Suprapubic skin (tissue), 4 donors: ENCODE measurements at regions not wholly inside any gene's neighbourhood (a gene's known extent, or its start where the extent isn't known, plus 50 kb on each side); places are given as distances from the start of the nearest gene placed in this dataset.

Source experiments
- DNase-seq, 2 donors: peaks; one replicate each; pipeline ENCODE4 v3.0.0-alpha.2; 2019; ENCODE audit warnings: low spot score in 2 of 2
- H3K27ac ChIP-seq: fragments of 200-600 bp; sonication (generic); one replicate; pipeline ENCODE4 v1.5.1; 2019
- H3K27me3 ChIP-seq: fragments of 200-600 bp; sonication (generic); one replicate; pipeline ENCODE4 v1.5.1; 2019
- H3K36me3 ChIP-seq: fragments of 200-600 bp; sonication (generic); one replicate; pipeline ENCODE4 v1.5.1; 2019
- H3K4me1 ChIP-seq: fragments of 200-600 bp; sonication (generic); one replicate; pipeline ENCODE4 v1.5.1; 2019
- H3K4me3 ChIP-seq: fragments of 200-600 bp; sonication (generic); one replicate; pipeline ENCODE4 v1.5.1; 2019; ENCODE audit warnings: mild to moderate bottlenecking
- H3K9me3 ChIP-seq: fragments of 200-600 bp; sonication (generic); one replicate; pipeline ENCODE4 v1.5.1; 2019
- EP300 ChIP-seq: sonication (generic); formaldehyde crosslinking; IDR thresholded peaks from one replicate; pipeline ENCODE4 v1.6.1; 2017; ENCODE audit warnings: antibody characterized with exemption
- POLR2A ChIP-seq, 2 donors: fragments of 450-650 bp; IDR thresholded peaks; one replicate each; pipeline ENCODE4 v1.6.1; 2017; ENCODE audit warnings: antibody characterized with exemption in 2 of 2, mild to moderate bottlenecking in 2 of 2, moderate library complexity in 2 of 2
- POLR2AphosphoS5 ChIP-seq, 3 donors: sonication (generic); formaldehyde crosslinking; IDR thresholded peaks; one replicate each; pipeline ENCODE4 v1.6.1; 2017; ENCODE audit warnings: antibody characterized with exemption in 3 of 3
- WGBS: methylation state at CpG from one replicate; pipeline ENCODE4 v1.1.5; 2018; 5-methylcytosine and 5-hydroxymethylcytosine counted together
- TF ChIP-seq, protein P1 (sequence below), 2 donors: fragments of 200-600 bp in 1 of 2; fragments of 450-650 bp in 1 of 2; sonication (generic) in 1 of 2; IDR thresholded peaks; one replicate each; pipeline ENCODE4 v1.5.1; 2016 to 2019; ENCODE audit warnings: antibody characterized with exemption in 2 of 2, mild to moderate bottlenecking in 1 of 2, moderate library complexity in 1 of 2

DNA sequence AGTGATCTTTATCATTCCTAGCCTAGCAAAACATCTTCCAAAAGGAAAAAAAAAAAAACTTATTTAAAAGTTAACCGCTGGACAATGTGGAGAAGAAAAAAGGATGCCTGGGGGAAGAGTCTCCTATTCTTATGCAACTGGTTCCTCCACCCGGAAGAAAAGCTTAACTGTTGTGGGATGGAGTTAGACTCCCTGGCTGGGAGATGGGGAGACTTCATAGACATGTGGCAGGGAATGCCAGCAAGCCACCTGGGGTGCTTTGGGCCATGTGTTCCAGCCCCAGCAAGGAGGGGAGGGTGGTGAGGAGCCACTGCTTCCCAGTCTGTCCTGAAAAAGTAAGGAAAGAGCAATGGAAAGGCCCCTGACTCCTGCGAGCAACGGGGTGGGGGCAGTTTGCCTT, 119.4 kb upstream of the SPIN4 start:
- no peaks in the 10 kb centered on the region for H3K36me3 ChIP-seq
- H3K4me1 ChIP-seq = no peaks in the 10 kb centered on the region
- no peak for DNase-seq
- H3K27me3 ChIP-seq = no peaks in the 10 kb centered on the region
- no peak for TF ChIP-seq POLR2AphosphoS5 (IDR thresholded peaks at IDR 0.05)
- no peak for TF ChIP-seq POLR2A (IDR thresholded peaks at IDR 0.05)
- no peak for TF ChIP-seq EP300
- TF ChIP-seq, protein P1, sequence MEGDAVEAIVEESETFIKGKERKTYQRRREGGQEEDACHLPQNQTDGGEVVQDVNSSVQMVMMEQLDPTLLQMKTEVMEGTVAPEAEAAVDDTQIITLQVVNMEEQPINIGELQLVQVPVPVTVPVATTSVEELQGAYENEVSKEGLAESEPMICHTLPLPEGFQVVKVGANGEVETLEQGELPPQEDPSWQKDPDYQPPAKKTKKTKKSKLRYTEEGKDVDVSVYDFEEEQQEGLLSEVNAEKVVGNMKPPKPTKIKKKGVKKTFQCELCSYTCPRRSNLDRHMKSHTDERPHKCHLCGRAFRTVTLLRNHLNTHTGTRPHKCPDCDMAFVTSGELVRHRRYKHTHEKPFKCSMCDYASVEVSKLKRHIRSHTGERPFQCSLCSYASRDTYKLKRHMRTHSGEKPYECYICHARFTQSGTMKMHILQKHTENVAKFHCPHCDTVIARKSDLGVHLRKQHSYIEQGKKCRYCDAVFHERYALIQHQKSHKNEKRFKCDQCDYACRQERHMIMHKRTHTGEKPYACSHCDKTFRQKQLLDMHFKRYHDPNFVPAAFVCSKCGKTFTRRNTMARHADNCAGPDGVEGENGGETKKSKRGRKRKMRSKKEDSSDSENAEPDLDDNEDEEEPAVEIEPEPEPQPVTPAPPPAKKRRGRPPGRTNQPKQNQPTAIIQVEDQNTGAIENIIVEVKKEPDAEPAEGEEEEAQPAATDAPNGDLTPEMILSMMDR (IDR thresholded peaks at IDR 0.05) = no peak
- H3K27ac ChIP-seq = no peak overlapping the region
- no peak overlapping the region for H3K4me3 ChIP-seq
- no peaks in the 10 kb centered on the region for H3K9me3 ChIP-seq
- 87% methylated on average over 4 of the region's 4 CpGs for WGBS

DNA sequence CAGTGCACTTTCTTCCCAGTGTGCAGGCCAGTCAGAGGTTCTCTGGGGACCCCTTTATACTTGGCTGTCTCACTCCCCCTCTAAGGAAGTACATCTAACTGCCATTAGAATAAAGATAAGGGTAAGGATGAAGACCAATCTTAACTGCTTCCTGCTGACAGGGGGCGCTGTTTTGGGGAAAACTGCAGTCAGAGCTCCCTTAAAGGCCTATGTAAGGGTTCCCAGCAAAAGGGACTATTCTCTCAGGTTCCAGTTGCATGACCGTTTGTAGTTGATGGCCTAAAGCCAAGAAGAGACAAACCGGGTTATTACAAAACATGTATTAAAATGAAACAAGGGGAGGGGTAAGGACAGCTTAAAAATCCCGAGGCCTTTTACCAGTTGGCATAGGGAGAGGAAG, 115.6 kb upstream of the SPIN4 start:
- DNase-seq = no peak
- Histone ChIP-seq H3K9me3 (no peaks in the 10 kb centered on the region), H3K4me3 (no peak overlapping the region), H3K27me3 (no peaks in the 10 kb centered on the region), H3K36me3 (no peaks in the 10 kb centered on the region), H3K27ac (no peak overlapping the region), H3K4me1 (no peaks in the 10 kb centered on the region)
- WGBS = 67% methylated on average over 4 of the region's 4 CpGs
- TF ChIP-seq POLR2AphosphoS5 (IDR thresholded peaks at IDR 0.05) (no peak), POLR2A (IDR thresholded peaks at IDR 0.05) (no peak), EP300 (no peak)
- TF ChIP-seq, protein P1 (IDR thresholded peaks at IDR 0.05) = no peak

DNA sequence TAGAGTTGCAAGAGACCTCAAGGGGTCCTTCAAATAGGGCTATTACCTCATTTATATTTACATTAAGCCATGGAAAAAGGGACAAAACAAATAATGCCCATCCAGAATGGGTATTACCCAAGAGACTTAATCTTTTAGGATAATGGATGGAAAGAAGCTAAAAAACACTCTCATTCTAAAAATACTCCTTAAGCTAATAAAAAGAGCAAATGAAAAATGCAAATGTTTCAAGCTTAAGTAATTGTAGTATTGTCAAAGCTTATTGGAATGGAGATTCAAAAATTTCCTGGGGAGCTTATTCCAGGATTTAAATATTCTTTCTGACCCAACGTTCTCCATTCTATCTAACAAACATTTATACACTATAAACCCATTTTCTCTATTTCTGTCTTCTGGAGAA, 107.8 kb upstream of the SPIN4 start:
- Histone ChIP-seq H3K4me3 (no peak overlapping the region), H3K27ac (no peak overlapping the region), H3K27me3 (no peaks in the 10 kb centered on the region), H3K4me1 (no peaks in the 10 kb centered on the region), H3K9me3 (no peaks in the 10 kb centered on the region), H3K36me3 (no peaks in the 10 kb centered on the region)
- no peak for TF ChIP-seq EP300
- TF ChIP-seq, protein P1 (IDR thresholded peaks at IDR 0.05) = no peak
- TF ChIP-seq POLR2AphosphoS5 (IDR thresholded peaks at IDR 0.05) = no peak
- TF ChIP-seq POLR2A (IDR thresholded peaks at IDR 0.05) = no peak
- DNase-seq = no peak
- WGBS = 29% methylated on average over 1 of the region's 1 CpG

DNA sequence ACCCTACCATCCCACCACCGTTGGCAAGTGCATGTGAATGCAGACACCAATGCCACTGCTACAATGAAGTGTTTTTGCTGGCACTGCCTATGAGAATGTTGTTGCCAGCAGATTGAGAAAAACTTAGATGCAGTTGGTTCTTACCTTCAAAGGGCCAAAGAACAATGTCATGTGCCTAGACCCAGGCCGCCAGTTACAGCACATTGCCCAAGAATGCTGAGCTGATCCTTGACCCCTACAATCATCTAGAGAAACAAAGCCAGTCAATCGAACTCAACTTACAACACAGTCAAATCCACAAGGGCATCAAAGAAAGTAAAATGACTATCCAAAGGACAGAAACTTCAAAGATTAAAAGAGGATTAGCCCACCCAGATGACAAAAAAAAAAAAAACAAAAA, 102.4 kb upstream of the SPIN4 start:
- TF ChIP-seq POLR2A (IDR thresholded peaks at IDR 0.05) = no peak
- TF ChIP-seq, protein P1 (IDR thresholded peaks at IDR 0.05) = no peak
- no peak for TF ChIP-seq POLR2AphosphoS5 (IDR thresholded peaks at IDR 0.05)
- TF ChIP-seq EP300 = no peak
- no peak overlapping the region for H3K4me3 ChIP-seq
- no peaks in the 10 kb centered on the region for H3K4me1 ChIP-seq
- 85% methylated on average over 3 of the region's 3 CpGs for WGBS
- H3K27me3 ChIP-seq = no peaks in the 10 kb centered on the region
- H3K27ac ChIP-seq = no peak overlapping the region
- no peak for DNase-seq
- no peaks in the 10 kb centered on the region for H3K9me3 ChIP-seq
- no peaks in the 10 kb centered on the region for H3K36me3 ChIP-seq

DNA sequence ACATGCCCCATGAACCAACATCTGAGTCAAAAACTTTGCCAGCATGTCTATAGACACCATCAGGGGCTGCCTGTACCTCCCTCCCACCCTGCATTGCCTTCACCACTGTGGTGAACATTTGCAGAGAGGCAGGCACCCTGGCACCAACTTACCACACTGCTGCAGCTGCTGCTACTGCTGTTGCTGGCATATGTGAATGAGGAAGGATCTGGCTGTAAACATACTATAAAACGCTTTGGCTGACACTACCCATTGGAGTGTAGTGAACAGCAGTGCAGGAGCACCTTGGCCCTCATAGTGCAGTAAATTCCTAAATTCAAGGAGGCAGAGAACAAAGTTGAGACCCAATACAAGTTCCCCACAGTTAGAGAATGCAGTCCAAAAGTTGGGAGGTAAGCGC, 90.6 kb upstream of the SPIN4 start:
- 97% methylated on average over 1 of the region's 2 CpGs for WGBS
- no peak for DNase-seq

More for the DNA sequence above, 90.6 kb upstream of the SPIN4 start:
- H3K36me3 ChIP-seq = no peaks in the 10 kb centered on the region
- no peaks in the 10 kb centered on the region for H3K9me3 ChIP-seq
- no peaks in the 10 kb centered on the region for H3K27me3 ChIP-seq
- H3K4me3 ChIP-seq = no peak overlapping the region
- no peaks in the 10 kb centered on the region for H3K4me1 ChIP-seq
- no peak overlapping the region for H3K27ac ChIP-seq
- TF ChIP-seq, protein P1 (IDR thresholded peaks at IDR 0.05) = no peak
- TF ChIP-seq EP300 (no peak), POLR2AphosphoS5 (IDR thresholded peaks at IDR 0.05) (no peak), POLR2A (IDR thresholded peaks at IDR 0.05) (no peak)
